ENCODE measurements at regions not wholly inside any gene's neighbourhood (a gene's known extent, or its start where the extent isn't known, plus 50 kb on each side); places are given as distances from the start of the nearest gene placed in this dataset.
"Not testable (repeated sequence)": the region's sequence is repeated elsewhere in the genome, so short reads cannot be mapped to it uniquely, and the experiment has no call there.

DNA sequence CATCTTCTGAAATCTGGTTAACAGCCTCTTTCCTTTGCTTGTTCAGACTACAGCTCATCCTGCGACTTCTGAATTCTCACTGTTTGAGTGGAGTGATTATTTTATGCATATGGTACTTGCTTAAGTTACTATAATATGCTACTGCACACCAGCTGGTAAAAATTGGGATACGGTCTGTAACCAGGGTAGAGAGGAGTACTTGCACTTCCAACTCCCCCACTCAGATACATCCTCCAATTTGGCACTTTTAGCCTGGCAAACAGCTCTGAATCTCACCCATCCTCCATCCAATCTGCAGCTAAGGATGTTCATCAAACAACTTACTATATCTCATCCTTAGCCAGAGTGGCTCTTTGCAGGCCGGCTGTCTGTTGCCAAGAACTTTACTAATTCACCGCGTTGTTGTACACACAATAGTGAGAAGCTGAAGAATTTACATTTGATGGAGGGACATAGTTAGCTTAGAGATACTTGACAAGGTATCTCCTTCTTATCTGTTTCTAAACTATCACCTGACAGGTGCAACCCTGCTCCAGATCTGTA is 1323.6 kb upstream of the ALCAM start:
- TF ChIP-seq, protein P1, sequence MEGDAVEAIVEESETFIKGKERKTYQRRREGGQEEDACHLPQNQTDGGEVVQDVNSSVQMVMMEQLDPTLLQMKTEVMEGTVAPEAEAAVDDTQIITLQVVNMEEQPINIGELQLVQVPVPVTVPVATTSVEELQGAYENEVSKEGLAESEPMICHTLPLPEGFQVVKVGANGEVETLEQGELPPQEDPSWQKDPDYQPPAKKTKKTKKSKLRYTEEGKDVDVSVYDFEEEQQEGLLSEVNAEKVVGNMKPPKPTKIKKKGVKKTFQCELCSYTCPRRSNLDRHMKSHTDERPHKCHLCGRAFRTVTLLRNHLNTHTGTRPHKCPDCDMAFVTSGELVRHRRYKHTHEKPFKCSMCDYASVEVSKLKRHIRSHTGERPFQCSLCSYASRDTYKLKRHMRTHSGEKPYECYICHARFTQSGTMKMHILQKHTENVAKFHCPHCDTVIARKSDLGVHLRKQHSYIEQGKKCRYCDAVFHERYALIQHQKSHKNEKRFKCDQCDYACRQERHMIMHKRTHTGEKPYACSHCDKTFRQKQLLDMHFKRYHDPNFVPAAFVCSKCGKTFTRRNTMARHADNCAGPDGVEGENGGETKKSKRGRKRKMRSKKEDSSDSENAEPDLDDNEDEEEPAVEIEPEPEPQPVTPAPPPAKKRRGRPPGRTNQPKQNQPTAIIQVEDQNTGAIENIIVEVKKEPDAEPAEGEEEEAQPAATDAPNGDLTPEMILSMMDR (IDR thresholded peaks at IDR 0.05): not testable (repeated sequence)
- not testable (repeated sequence) for TF ChIP-seq ZFX (IDR thresholded peaks at IDR 0.05; ENCODE audit: borderline replicate concordance)

Measured in 22Rv1 (cell line).